Stimulated activated CD8-positive, alpha-beta memory T cell treated with anti-CD3 and anti-CD28 coated beads, Interleukin-7, amount 100 ng/mL, for 24 hours (primary cell): ENCODE measurements at regions not wholly inside any gene's neighbourhood (a gene's known extent, or its start where the extent isn't known, plus 50 kb on each side); places are given as distances from the start of the nearest gene placed in this dataset.
"Not testable (repeated sequence)": the region's sequence is repeated elsewhere in the genome, so short reads cannot be mapped to it uniquely, and the experiment has no call there.

Experiments used
- DNase-seq: peaks from one replicate; pipeline ENCODE4 v3.0.0-alpha.2; 2020; ENCODE audit warnings: low read depth

DNA sequence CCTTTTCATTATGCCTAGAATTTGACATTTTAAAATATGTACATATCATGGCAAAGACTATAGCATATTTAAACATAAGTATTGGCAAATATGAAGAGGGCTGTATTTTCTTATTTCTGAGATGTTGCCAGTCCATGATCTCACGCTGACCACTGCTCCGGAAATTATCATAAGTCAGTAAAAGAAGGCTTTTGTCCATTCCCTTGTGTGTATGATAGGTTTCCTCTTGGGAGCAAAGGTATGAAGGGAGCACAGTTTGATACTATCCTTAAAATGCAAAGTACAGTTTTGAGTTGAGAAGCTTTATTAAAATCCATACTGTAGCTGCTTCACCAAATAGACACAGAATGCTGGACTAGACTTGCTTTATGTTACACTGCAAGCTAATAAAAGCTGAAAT is 52.6 kb upstream of the AGA start:
- no peak for DNase-seq

DNA sequence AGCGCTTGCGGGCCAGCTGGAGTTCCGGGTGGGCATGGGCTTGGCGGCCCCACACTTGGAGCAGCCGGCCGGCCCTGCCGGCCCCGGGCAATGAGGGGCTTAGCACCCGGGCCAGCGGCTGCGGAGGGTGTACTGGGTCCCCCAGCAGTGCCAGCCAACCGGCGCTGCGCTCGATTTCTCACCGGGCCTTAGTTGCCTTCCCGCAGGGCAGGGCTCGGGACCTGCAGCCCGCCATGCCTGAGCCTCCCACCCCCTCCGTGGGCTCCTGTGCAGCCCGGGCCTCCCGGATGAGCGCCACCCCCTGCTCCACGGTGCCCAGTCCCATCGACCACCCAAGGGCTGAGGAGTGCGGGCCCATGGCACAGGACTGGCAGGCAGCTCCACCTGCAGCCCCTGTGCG is 53.4 kb upstream of the AGA start:
- not testable (repeated sequence) for DNase-seq

DNA sequence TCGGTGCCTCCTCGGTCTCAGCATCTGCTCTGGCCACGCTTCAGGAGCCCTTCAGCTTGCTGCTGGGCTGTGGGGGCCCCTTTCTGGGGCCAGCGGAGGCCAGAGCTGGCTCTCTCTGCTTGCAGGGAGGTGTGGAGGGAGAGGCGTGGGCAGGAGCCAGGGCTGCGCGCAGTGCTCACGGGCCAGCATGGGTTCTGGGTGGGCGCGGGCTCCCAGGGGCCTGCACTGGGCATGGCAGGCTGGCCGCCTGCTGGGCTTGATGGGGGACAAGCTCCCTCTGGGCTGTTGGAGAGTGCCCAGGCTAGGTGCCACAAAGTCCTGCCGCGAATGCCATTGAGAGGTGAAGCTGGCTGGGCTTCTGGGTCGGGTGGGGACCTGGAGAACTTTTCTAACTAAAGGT is 57.3 kb upstream of the AGA start:
- DNase-seq: no peak

DNA sequence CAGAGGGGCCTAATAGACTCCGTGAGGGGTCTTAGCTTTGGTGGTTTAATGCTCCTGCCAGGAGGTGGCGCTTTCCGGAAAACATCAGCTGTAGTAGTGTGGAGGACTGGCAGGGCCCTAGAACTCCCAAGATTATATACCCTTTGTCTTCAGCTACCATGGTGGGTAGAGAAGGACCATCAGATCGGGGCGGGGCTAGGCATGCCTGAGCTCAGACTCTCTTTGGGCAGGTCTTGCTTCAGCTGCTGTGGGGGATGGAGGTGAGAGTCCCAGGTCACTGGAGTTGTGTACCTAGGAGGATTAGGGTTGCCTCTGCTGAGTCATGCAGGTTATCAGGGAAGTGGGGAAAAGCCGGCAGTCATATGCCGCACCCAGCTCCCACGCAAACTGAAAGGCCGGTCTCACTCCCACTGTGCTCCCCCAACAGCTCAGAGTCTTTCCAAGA is 63.0 kb upstream of the AGA start:
- DNase-seq: no peak

DNA sequence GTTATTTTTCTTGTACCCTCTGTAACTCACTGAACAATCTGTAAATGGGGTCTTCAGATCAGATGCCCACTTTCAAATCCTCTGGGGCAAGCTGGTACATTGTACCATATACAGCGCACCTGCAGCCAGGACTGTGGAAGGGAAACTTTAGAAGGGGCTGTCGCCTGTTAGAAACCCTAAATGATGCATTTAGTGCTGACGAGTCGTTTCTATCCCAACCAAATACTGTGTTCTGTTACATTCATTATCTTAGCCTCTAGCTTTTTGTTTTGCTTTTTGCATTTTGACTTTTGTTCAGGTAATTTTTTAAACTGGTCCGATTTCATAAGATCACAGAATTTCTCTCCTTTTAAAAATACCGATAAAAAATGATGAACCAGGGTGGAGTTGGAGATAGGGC is 66.4 kb upstream of the AGA start:
- DNase-seq: no peak

DNA sequence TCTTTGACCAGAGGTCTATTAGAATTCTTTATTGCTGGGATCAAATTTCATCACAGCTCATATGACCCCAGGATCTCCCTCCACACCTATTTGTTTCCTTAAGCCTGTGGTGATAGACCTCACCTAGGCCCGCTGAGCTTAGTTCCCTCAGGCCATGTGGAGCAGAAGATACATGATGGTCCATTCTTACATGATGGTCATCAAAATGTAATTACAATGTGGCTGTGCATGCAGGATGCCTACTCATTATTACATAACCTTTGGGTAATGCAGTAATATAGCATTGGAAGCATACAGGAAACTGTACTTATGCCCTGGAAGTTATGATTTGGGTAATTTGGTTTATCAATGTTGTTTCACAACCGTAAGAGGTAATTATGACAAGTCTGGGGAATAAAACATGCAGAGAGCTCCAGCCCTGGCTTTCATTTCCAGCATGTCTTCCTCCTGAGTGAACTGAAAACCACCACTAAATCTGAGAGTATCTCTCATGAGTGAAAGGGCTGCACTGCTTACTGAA is 67.0 kb upstream of the AGA start:
- DNase-seq: no peak

DNA sequence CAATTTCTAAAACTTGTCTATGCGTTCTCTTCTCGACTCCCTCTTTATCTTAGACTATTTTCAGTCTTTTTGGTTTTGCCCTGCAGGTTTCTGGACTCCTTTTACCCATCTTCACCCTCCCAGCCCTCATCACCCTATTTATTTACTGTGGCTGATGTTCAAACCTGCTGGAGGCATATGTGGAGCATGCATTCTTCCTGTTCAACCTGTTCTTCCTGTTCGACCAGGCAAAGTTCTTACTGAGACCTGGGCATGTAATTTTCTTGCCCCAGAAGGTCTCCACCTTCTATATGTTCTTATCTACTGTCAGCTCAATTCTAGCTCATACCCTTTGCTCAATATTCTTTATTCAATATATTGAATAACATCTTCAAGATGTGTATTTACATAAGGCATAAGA is 69.4 kb upstream of the AGA start:
- no peak for DNase-seq

DNA sequence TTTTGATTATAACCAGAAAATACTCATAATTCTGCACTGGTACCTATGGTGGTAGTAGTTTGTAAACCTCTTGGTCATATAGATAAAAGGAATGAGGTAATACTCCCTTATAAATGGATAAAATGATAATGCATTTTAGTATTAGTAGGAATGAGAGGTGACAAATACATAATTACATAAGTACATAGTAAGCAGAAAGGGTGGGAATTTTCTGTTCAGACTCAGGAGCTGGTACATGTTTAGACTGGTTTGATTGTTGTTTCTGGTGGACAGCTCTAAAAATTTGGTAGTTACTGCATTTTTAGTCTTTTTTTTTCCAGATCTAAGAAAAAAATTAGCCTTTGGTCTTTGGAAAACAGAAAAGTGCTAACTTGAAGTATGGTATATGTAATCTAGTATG is 70.4 kb upstream of the AGA start:
- DNase-seq: no peak

DNA sequence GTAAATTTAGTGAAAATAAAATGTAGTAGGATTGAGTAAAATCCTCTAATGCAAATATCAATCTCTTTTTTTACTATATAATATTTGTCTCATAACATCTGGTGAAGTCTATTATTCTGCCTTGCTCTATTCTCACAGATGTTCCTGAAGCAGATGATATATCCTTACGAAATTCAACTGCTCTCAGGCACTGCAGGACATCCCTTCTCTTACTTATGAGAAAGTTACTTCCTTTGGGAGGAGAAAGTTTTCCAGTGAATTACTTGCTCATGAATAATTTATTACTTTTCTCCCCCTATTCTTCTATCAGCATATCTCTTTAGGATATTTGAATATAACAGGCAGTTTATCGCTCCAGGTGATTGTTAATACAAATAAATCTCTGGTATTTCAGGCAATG is 75.6 kb upstream of the AGA start:
- DNase-seq: no peak

DNA sequence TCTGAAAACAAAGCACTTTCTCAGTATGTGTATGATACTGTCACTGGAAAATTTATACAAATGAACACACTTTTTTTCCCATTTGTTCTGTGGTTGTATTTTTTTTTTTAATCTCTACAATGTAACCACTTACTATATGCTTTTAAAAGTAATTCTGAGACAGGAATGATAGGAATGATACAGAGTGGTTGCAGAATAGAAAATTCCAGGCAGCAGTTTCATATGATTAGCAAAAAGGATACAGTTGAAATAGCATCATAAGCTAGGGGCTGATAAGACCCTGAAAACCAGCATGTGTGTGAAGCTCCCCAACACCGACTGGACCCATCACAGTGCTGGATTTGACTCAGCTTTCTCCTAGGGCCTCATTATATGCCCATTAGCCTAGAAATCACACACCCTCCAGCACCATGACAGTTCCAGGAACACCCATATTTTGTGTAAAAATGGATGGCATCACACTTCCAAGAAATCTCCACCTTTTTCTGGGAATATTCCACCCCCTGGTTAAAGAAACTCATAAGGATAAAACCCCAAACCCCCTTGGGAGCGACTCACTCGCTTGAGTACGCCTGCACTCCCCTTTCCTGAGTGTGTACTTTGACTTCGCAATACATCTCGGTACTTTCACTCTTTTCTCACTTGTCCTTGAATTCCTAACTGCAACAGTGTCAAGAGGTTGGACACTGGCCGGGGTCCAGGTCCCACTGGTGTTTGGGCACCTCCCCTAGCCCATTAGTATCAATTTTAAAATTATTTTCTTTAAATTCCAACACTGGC is 77.4 kb upstream of the AGA start:
- DNase-seq: no peak

DNA sequence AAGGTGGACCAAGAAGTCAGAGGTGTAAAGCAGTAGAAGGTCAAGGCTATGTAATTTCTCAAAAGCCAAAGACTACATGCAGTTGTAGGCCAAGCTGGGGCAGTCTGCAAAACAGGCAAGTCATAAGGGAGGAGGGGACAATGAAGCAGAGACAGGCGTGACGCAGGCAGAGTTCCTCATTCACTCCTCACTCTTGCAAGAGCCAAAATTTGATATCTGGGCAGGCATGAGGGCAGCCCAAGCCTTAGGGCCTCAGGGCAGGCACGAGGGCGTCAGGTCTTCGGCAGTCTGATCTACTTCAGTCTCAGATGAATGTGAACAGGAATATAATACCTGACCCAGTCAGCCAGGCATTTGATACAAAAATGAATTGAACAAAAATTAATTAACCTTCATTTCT is 86.4 kb upstream of the AGA start:
- DNase-seq: no peak

DNA sequence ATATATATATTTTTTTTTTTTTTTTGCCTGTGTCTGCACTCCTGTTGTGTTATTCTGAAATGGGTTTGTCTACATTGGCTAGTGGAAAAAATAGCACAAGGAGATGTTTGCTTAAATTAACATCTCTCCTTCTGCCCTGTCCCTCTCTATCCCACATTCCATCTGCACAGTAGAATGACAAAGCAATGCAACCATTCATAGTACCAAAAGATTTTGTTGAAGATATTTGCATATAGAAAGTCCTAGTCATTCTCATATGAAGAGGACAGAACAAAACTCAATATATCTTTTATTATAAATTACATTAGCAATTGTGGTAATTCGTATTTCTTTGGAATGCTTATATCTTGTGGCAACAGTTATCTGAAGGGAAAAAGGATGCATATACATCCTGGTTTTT is 88.3 kb upstream of the AGA start:
- DNase-seq: no peak

DNA sequence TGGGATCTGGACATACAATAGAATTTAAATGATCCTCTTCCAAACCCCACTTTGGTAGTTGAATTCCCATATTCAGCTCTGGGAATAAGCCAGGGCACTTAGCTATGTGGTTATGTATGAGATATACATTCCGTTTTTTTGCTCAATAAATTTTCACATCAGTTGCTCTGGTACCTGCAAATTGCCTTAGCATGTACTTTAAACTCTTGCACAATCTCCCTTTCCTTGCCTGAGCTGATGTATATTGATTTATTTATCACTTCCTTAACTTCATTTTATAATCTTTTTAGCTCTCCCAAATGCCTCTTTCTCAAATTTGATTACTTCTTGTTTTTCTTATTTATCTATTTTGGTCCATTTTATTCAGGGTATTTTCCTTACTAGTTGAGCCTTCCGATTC is 90.1 kb upstream of the AGA start:
- DNase-seq: no peak

DNA sequence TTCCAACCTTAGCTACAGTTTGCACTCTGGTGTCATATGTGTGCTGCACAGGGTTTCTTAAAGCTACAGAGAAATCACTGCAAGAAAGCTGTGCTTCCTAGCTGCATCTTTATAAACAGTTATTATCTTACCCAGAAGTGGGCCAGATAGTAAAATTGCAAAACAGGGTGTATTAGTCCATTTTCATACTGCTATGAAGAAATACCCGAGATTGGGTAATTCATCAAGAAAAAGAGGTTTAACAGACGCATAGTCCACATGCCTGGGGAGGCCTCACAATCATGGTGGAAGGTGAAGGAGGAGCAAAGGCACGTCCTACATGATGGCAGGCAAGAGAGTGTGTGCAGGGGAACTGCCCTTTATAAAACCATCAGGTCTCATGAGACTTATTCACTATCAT is 92.6 kb upstream of the AGA start:
- DNase-seq: not testable (repeated sequence)

DNA sequence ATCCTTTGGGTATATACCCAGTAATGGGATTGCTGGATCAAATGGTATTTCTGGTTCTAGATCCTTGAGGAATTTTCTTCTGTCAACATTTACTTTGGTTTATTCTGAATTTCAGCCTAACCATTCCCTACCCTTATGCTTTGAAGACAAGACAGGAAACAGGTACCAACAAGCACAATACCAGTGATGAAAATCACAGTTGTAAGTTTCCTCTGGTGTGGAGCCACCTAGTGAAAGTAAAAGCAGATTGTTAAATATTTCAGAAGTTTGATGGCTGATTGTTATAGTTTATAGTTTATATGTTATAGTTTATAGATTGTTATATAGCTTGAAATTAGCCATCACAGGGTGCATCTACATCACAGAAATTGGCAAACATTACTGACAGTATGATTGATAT is 104.5 kb upstream of the AGA start:
- DNase-seq: no peak

DNA sequence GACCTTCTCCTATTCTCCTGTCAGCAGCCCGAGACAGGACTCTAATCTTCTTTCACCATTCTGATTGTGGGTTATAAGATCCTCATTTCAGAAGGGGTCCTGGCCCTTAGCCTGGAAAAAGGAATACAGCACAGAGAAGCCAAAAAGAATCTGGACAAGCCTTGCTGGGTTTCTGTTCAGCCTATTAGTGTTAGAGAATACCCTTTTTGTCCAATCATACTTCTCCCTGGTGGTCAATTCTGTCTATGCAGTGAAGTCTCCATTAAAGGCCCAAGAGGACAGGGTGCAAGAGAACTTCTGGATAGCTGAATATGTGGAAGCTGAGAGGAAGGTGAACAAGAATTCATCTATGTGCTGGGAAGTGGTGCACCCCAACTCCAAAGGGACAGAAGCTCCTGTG is 105.7 kb upstream of the AGA start:
- DNase-seq: no peak

DNA sequence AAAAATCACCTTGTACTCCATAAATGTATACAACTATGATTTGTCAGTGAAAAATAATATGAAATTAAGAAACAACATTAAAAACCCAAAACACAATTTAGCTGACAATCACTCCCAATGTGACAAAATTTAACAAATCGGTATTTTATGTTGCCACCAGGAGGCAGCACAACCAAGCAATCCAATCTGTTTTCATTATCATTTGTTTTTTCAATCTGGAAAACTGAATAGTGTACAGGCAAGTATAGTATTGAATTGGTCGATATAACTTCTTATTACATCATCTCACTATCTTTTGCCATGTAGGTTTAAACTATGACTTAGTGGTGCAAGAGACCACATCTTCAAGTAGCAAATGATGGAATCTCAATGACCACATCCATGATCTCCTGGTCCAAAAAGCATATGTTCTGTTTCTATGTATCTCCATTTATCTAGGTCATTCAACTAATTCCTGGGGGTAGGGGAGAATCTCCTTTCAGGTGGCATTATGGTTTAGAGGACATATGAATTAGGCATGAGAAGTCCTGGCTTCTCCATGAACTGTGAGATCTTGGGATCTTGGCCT is 112.9 kb upstream of the AGA start:
- DNase-seq: no peak

DNA sequence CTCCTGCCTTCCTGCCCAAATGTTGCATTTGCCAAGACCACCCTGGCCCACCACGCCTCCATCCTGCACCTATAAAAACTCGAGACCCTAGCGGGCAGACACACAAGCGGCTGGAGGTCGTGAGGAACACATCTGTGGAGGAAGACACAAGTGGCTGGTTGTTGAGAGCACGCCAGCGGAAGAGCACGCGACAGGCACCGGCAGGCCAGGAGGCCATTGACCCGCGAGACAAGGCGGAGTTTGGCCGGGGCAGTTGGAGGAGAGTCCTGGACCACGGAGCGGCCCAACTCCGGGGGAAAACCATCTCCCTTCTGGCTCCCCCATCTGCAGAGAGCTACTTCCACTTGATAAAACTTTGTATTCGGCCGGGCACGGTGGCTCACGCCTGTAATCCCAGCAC is 115.2 kb upstream of the AGA start:
- no peak for DNase-seq

DNA sequence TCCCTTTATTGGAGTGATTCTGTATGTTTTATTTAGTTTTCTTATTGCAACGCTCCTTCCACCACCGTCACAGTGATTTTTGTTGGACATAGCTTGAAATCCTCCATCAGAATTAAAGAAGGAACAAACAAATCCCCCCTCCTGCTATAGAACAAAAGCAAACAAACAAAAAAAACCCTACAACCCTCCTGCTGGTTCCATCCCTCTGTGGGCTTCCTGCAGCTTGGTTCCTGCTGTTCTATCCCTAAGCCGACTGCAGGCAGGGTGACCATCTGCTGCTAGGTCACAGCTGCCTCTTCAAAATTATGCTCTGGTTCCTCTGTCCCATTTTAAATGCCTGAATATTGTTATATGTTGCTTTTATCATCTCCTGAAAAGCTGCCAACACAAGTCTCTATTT is 116.8 kb upstream of the AGA start:
- no peak for DNase-seq

DNA sequence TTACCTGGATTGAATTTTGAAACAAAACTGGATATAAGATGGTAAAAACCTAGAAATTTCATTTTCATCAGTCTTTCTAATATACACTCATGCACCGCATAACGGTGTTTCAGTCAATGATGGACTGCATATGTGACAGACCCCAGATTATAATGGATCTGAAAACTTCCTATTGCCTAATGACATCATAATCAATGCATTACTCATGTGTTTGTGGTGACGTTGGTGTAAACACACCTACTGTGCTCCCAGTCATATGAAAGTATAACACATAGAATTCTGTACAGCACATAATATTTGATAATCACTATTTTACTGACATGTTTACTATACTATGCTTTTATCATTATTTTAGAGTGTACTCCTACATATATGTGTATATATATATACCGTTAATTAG is 119.9 kb upstream of the AGA start:
- no peak for DNase-seq

DNA sequence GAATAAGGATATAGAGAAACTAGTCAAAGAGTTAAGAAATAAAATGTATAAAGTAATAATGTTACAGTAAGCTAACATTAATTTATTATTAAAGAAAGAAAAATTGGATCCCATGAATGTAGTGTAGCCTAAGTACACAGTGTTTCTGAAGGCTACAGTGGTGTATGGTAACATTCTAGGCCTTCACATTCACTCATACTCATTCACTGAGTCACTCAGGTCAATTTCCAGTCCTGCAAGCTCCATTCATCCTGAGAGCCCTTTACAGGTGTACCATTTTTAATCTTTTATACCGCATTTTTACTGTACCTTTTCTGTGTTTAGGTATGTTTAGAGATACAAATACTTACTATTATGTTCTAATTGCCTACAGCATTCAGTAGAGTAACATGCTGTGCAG is 120.6 kb upstream of the AGA start:
- no peak for DNase-seq

DNA sequence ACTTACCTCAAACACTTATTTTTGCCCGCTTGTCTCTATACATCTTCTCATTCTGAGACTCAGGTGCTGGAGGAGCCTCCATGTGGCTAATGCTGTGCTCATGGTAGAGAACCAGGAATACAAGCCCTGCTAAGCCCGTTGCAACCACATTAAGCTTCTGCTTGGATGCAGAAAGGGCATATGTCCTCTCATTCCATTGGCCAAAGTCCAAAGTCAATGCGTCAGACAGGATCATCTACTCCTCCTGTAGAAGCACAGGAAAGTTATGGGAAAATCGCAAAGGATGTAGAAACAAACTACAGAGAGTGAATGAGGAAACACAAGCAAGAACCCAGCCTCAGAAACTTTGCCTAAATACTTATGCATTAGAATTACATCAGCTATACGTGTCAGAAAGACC is 124.5 kb upstream of the AGA start:
- DNase-seq: no peak

DNA sequence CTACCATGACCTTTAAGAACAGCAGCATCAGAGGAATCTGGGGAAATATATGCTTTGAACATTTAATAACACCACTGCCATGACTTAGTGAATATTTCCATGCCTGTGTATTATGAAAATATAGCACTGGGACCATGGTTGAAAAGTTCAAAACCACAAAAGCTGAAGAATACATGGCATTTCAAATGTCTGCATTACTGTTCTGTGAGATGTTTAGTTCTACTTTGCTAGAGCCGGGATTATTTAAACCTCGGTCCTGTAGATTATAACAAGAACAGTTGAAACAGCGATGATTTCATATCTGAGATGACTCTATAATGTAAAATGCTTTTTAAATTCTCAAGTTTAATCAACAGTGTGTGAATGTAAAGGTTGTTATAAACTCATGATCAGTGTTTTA is 126.7 kb upstream of the AGA start:
- no peak for DNase-seq

DNA sequence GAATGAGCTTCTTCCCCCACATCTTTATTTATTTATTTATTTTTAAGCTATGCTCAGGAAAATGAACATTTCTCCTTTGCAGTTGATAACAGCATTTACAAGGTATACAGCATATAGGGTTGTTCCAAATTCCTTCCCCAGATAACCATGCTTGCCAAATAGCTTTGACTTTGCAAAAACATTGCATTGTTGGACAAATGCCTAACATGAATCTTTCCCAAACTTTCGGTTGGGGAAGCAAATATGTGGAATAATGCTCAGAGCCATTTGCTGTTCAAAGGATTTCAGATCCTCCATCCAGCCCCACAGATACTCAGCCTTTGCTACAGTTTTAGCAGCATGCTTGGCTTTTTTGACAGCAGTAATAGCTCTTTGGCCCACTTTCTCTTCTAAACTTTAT is 127.2 kb upstream of the AGA start:
- no peak for DNase-seq
